DMS53 (cell line): ENCODE measurements at regions not wholly inside any gene's neighbourhood (a gene's known extent, or its start where the extent isn't known, plus 50 kb on each side); places are given as distances from the start of the nearest gene placed in this dataset.

ENCODE experiments used
- DNase-seq: peaks from one replicate; lab custom pipeline; 2025; lab: John Stamatoyannopoulos, UW

GRCh38 chr13:106681536-106681935 is 113.6 kb upstream of the ARGLU1 start:
- DNase-seq, result no peak

- no peak for DNase-seq
Measured at GRCh38 chr13:106680796-106681472, 113.0 kb upstream of the ARGLU1 start.

- no peak for DNase-seq
Measured at GRCh38 chr13:106678646-106679418, 110.9 kb upstream of the ARGLU1 start.

GRCh38 chr13:106675311-106675710 is 107.4 kb upstream of the ARGLU1 start:
- no peak for DNase-seq

GRCh38 chr13:106660746-106661625 is 93.0 kb upstream of the ARGLU1 start:
- DNase-seq, result no peak

- DNase-seq, result no peak
Measured at GRCh38 chr13:106657104-106657503, 89.2 kb upstream of the ARGLU1 start.

- no peak for DNase-seq
Measured at GRCh38 chr13:106656186-106656585, 88.2 kb upstream of the ARGLU1 start.

- no peak for DNase-seq
Measured at GRCh38 chr13:106651442-106651841, 83.5 kb upstream of the ARGLU1 start.

GRCh38 chr13:106650690-106651205 is 82.8 kb upstream of the ARGLU1 start:
- DNase-seq, result no peak

- DNase-seq, result no peak
Measured at GRCh38 chr13:106649495-106649894, 81.6 kb upstream of the ARGLU1 start.

- no peak for DNase-seq
Measured at GRCh38 chr13:106640515-106640914, 72.6 kb upstream of the ARGLU1 start.

- DNase-seq, result no peak
Measured at GRCh38 chr13:106637519-106637918, 69.6 kb upstream of the ARGLU1 start.

- DNase-seq, result no peak
Measured at GRCh38 chr13:106636492-106636891, 68.6 kb upstream of the ARGLU1 start.

- no peak for DNase-seq
Measured at GRCh38 chr13:106635616-106636015, 67.7 kb upstream of the ARGLU1 start.

GRCh38 chr13:106633321-106633720 is 65.4 kb upstream of the ARGLU1 start:
- DNase-seq, result no peak

GRCh38 chr13:106630650-106631049 is 62.7 kb upstream of the ARGLU1 start:
- no peak for DNase-seq

GRCh38 chr13:106630162-106630561 is 62.2 kb upstream of the ARGLU1 start:
- no peak for DNase-seq

GRCh38 chr13:106628936-106629659 is 61.2 kb upstream of the ARGLU1 start:
- DNase-seq, result no peak

GRCh38 chr13:106626473-106626872 is 58.5 kb upstream of the ARGLU1 start:
- DNase-seq, result no peak

- DNase-seq, result no peak
Measured at GRCh38 chr13:106625578-106625977, 57.6 kb upstream of the ARGLU1 start.

- DNase-seq, result no peak
Measured at GRCh38 chr13:106623799-106624460, 56.0 kb upstream of the ARGLU1 start.
